LNCaP clone FGC (cell line): ENCODE measurements at regions not wholly inside any gene's neighbourhood (a gene's known extent, or its start where the extent isn't known, plus 50 kb on each side); places are given as distances from the start of the nearest gene placed in this dataset.
"Not testable (repeated sequence)": the region's sequence is repeated elsewhere in the genome, so short reads cannot be mapped to it uniquely, and the experiment has no call there.

Experiments
- DNase-seq: peaks from one replicate; pipeline ENCODE4 v3.0.0-alpha.2; 2011; ENCODE audit warnings: low read depth
- H3K4me3 ChIP-seq: 2 replicates; pipeline ENCODE4 v1.5.1; 2011; ENCODE audit warnings: mild to moderate bottlenecking, low read depth, low read length, control low read depth
- CTCF ChIP-seq: IDR thresholded peaks from 2 replicates; pipeline ENCODE4 v1.5.1; 2012; ENCODE audit warnings: mild to moderate bottlenecking; ENCODE audit not compliant: control insufficient read depth, insufficient read depth; ENCODE audit errors: extremely low read depth

GRCh38 chrX:122219735-122220134 is 964.3 kb upstream of the GRIA3 start:
- DNase-seq = no peak
- no peak for TF ChIP-seq CTCF
- no peak overlapping the region for H3K4me3 ChIP-seq

DNA sequence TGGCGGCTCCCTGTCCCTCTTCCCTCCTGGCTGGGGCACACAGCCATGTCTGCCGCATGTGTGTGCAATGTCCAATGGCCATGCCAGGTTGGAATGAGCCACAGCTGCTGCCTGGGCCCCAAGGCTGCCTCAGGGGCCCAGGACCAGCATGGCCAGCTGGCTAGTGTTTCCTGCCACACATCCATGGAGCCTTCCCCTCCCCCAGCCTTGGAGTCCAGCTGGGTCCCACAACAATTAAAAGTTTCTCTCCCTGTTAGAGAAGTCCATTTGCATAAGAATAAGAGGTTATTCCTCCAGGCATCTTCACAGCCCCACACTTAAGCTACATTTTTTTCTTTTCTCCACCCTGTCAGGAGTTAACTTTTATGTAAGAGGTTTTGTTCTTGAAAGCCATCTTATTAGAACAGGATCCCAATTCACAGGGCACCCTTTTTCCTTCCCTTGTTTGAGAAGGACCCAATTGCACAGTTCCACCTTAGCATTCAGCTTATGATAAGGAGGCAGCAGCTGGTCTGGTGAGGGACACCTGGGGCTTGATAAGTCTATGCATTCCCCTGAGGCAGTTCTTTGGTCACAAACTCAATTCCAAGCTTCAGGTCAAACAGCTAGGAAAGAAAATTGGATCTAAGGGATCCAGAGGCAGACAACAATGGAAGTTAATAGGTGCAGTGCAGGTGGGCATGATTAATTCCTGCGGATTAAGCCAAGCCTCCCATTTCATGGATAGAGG is 963.3 kb upstream of the GRIA3 start:
- H3K4me3 ChIP-seq = no peak overlapping the region
- TF ChIP-seq CTCF = no peak
- DNase-seq = no peak

GRCh38 chrX:122221810-122222209 is 962.3 kb upstream of the GRIA3 start:
- DNase-seq, H3K4me3 ChIP-seq: not testable (repeated sequence)

GRCh38 chrX:122224137-122224536 is 959.9 kb upstream of the GRIA3 start:
- not testable (repeated sequence) for DNase-seq, H3K4me3 ChIP-seq

DNA sequence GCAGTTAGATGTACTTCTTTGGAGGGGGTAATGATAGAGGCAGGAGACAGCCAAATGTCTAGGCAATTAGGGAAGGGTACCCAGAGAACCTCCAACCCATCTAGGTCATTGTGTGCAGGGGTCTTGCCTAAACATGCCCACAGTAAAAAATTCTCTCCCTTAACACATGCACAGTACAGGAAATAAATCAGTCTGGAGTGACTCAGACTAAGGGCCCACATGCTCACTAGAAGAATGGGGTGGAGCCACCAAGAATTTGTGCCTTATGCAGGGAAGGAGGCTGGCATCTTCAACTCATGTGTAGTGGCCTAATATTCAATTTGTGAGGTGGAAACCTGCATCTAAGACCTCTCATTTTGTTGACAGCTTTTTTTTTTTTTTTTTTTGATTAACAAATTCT is 945.3 kb upstream of the GRIA3 start:
- TF ChIP-seq CTCF = no peak
- H3K4me3 ChIP-seq = no peak overlapping the region
- DNase-seq = no peak

- DNase-seq = no peak
- no peak for TF ChIP-seq CTCF
- no peak overlapping the region for H3K4me3 ChIP-seq
Measured at GRCh38 chrX:122241959-122242358, 942.1 kb upstream of the GRIA3 start.

DNA sequence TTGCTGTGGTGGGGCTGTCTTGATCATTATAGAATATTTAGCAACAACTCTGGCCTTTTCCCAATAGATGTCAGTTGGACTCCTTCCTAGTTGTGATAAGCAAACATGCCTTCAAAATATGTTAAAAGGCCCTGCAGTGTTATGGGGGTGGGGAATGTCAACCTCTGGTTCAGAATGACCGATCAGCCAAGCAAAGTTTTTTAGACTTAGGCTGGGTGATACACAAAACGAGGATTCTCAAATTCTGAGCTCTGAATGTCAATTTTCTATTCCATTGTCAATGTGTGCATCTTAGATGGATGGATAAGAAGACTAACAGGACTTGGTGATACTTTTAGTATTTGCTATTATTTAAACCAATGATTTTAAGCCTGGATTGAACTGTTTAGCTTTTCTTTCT is 940.0 kb upstream of the GRIA3 start:
- TF ChIP-seq CTCF = no peak
- H3K4me3 ChIP-seq = no peak overlapping the region
- no peak for DNase-seq

- no peak overlapping the region for H3K4me3 ChIP-seq
- no peak for TF ChIP-seq CTCF
- DNase-seq = no peak
Measured at GRCh38 chrX:122245175-122245574, 938.9 kb upstream of the GRIA3 start.
